NB4 (cell line): ENCODE measurements at regions not wholly inside any gene's neighbourhood (a gene's known extent, or its start where the extent isn't known, plus 50 kb on each side); places are given as distances from the start of the nearest gene placed in this dataset.

ENCODE experiments used
- MAX ChIP-seq: IDR thresholded peaks from 2 replicates; pipeline ENCODE4 v1.6.1; 2011; ENCODE audit warnings: low read depth, low read length
- POLR2A ChIP-seq: IDR thresholded peaks from 2 replicates; pipeline ENCODE4 v1.6.1; 2011; ENCODE audit warnings: mild to moderate bottlenecking; ENCODE audit not compliant: insufficient read length; ENCODE audit errors: extremely low read depth
- TF ChIP-seq, protein P1 (sequence below): IDR thresholded peaks from one replicate; pipeline ENCODE4 v1.5.1; 2012; ENCODE audit warnings: low read depth, low read length

- TF ChIP-seq, protein P1, sequence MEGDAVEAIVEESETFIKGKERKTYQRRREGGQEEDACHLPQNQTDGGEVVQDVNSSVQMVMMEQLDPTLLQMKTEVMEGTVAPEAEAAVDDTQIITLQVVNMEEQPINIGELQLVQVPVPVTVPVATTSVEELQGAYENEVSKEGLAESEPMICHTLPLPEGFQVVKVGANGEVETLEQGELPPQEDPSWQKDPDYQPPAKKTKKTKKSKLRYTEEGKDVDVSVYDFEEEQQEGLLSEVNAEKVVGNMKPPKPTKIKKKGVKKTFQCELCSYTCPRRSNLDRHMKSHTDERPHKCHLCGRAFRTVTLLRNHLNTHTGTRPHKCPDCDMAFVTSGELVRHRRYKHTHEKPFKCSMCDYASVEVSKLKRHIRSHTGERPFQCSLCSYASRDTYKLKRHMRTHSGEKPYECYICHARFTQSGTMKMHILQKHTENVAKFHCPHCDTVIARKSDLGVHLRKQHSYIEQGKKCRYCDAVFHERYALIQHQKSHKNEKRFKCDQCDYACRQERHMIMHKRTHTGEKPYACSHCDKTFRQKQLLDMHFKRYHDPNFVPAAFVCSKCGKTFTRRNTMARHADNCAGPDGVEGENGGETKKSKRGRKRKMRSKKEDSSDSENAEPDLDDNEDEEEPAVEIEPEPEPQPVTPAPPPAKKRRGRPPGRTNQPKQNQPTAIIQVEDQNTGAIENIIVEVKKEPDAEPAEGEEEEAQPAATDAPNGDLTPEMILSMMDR, result peak; percentile 42
- no peak for TF ChIP-seq POLR2A
- no peak for TF ChIP-seq MAX
Measured at GRCh38 chr7:21300692-21301091, 127.2 kb upstream of the SP4 start.
